Renal pelvis (tissue), 1 donor: ENCODE measurements at regions not wholly inside any gene's neighbourhood (a gene's known extent, or its start where the extent isn't known, plus 50 kb on each side); places are given as distances from the start of the nearest gene placed in this dataset.
"Not testable (repeated sequence)": the region's sequence is repeated elsewhere in the genome, so short reads cannot be mapped to it uniquely, and the experiment has no call there.

Experiments
- DNase-seq: peaks from one replicate; pipeline ENCODE4 v3.0.0-alpha.2; 2013

GRCh38 chr5:111976705-111977435 lies 219.9 kb upstream of the NREP start:
- DNase-seq = no peak

- no peak for DNase-seq
Observed at GRCh38 chr5:111975133-111975532, 218.1 kb upstream of the NREP start.

DNA sequence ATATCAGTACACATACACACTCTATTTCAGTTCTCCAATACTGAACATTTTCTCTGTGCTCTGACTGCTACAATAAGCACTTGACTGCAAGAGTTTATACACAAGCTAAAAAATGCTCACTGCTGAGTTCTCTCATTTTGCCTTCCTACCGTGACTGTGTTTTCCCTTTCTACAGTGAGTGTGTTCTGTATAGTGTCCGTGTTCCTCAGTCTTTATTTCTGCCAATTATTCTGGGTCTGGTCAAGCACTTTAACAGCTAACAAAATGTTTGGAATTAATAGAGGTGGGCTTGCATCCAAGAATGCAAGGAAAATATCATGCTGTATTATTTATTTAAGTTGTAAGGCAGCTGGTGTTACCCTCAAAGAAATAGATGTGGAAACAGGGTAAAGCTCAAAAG lies 217.0 kb upstream of the NREP start:
- no peak for DNase-seq

- no peak for DNase-seq
Observed at GRCh38 chr5:111972548-111972947, 215.6 kb upstream of the NREP start.

DNA sequence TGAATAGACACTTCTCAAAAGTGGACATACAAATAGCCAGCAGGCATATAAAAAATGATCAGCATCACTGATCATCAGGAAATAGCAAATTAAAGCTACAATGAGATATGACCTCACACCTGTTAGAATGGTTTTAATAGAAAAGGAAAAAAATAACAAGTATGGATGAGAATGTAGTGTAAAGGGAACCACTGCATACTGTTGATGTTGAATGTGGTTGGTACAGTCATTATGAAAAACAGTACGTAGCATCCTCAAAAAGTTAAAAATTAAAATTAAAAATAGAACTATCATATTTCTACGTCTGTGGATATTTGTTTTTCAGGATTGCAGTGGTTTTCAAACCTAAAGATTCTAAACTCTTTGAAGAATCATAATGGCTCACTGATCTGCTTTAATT lies 215.1 kb upstream of the NREP start:
- DNase-seq = no peak

- DNase-seq = no peak
Observed at GRCh38 chr5:111968459-111968858, 211.5 kb upstream of the NREP start.

DNA sequence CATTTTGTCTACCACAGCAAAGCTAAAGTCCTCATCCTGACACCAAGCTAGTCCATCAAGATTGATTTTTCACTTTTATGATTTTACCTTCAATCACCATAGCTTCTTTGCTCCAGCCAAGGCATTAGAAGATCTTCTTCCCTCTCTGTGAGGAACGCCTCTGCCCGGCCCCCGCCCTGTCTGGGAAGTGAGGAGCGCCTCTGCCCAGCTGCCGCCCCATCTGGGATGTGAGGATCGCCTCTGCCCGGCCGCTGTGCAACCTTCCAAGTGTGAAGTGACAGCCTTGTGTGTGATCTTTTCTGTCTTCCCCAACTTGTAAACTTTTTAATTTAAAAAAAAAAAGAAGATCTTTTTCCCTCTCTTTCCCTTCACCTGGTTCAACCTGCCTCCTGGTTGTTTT lies 210.5 kb upstream of the NREP start:
- no peak for DNase-seq

GRCh38 chr5:111966290-111966689 lies 209.3 kb upstream of the NREP start:
- DNase-seq = no peak

GRCh38 chr5:111963555-111963954 lies 206.6 kb upstream of the NREP start:
- no peak for DNase-seq

DNA sequence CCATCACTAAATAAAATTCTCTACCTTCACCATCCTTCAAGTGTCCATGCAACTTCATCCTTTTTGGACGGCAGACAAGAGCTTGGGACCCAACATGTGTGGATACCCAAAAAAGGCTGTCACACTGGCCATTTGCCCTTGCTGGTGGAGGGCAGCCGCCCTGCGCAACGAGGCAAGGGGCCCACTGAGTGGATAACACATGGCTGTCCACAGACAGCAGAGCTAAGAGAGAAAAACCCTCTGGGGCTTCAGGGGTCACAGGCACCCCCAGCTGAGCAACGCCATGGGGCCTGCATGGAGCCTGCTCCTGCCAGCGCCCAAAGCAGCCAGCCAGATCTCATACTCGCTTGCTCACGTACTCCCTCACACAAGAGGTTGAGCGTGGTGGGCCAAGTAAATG lies 205.9 kb upstream of the NREP start:
- no peak for DNase-seq

- no peak for DNase-seq
Observed at GRCh38 chr5:111961862-111962261, 204.9 kb upstream of the NREP start.

DNA sequence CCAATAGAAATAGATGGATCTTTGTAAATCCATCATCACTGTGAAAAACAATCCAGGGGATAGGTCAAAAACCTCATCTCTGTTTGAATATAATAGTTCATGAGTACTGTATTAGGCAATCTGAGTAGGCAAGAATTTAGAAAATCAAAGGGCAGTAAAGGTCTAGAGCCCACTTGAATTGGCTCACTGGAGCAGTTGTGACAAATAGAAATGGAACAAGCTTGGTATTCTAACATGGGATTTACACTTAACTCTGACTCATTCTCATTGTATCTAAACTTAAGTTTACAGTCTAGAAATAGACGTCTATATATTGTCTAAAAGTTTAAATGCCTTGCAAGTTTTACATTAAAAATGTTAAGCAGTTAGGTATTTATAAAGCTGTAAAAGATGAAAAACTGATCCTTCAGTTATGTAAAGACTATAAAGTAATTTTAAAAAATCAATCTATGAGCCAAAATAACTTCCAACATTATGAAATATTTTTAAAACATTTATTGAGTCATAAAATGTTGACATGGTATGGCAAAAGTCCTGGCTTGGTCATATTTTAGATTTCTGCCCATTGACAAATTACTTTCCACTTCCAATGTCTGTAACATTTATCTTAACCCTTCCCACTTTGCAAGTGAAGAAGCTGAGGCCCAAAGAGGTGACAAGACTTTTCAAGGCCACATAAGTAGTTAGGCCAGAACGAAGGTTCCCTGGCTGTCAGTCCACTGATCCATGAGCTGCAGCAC lies 203.7 kb upstream of the NREP start:
- DNase-seq = no peak

- DNase-seq = no peak
Observed at GRCh38 chr5:111958851-111959250, 201.9 kb upstream of the NREP start.

DNA sequence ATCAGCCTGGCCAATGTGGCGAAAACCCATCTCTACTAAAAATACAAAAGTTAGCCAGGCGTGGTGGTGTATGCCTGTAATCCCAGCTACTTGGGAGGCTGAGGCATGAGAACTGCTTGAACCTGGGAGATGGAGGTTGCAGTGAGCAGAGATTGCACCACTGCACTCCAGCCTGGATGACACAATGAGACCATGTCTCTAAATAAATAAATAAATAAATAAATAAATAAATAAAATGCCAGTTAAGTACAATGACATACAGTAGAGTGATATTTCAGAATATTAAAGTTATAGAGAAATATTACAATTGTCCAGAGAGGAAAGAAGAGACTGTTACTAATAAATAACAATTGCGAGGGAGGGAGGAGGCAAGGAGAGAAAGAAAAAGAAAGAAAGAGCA lies 199.8 kb upstream of the NREP start:
- DNase-seq = not testable (repeated sequence)

DNA sequence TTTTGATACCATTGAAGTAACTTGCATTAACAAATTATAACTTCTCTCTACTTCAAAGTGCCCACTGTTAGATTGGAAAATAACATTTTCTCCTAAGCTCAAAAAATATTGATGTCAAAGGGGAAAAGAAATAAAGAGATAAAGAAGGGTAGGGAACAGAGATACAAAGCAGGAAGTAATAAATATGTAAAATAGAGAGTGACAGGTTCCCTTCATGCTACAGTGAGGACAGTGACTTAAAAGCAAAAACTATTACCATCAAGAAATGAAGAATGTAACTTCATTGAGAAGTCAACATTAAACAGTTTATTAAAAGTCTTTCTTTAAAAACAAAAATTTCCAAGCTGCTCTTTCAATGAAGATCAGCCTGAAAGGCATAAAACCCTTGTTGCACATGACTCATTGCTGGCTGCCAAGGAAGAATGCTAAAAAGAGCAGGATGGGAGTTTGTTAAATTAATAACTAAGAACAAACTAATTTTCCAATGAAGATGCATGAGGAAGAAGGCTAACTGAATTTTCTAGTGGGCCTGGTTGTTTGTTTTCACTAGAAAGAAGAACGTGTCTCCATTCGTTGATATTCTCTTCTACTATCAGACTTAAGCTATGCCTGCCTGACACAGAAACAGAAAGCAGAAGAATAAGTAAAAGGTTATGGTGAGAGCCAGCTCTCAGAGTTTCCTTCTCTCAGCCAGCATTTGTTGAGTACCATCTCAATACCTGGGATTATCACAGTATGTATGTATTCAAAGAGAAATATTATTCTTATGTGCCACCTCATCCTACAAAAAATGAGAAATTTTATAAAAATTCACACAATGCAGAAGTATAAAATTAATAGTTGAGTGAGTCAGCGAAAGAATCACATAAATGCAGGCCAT lies 197.8 kb upstream of the NREP start:
- no peak for DNase-seq

DNA sequence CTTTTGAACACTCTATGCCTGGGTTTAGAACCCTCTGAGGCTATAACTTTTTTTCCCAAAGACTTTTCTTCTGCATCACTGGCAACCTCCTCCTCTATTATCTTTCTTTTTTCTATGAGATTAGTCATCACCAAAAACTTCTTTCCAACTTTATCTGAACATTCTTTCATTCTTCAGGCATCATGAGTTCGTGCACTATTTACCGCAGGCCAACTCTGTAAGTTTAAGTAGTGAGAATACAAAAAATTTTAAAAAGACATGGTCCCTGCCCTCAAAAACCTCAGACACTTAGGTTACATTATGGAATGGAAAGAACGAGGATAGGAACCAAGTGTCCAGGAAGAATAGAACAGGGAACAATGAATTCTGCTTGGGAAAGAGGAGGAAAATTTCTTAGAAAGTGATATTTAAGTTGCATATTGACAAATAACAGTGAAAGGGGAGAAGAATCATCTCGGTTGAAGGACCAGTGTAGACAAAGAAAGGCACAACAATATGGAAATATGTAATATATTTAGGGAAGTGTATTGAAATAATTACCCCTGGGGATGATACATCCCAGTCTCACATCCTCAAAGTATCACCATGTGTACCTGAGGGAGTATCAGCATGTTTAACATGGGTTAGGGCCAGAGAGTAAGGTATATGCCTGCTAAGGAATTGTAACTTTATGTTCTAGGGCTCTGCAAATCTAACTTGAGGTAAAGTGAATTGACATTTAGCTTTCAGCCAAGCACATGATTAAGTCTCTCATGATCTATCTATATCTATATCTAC lies 196.5 kb upstream of the NREP start:
- DNase-seq = no peak

GRCh38 chr5:111952555-111952954 lies 195.6 kb upstream of the NREP start:
- DNase-seq = no peak

DNA sequence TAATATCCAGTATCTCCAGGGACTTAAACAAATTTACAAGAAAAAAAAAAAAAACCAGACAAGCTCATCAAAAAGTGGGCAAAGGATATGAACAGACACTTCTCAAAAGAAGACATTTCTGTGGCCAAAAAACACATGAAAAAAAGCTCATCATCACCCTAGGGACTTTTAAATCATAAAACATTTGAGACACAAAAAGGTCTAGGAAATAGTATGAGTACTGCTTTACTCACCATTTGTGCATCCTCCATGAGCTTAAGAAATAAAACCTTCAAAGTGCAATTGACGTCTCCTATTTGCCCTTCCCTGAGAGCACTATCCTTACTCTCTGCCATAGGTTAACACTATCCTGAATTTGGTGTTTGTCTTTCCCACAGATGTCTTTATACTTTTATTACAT lies 193.7 kb upstream of the NREP start:
- DNase-seq = no peak

- DNase-seq = no peak
Observed at GRCh38 chr5:111948092-111948841, 191.3 kb upstream of the NREP start.

GRCh38 chr5:111946556-111946955 lies 189.6 kb upstream of the NREP start:
- DNase-seq = no peak

DNA sequence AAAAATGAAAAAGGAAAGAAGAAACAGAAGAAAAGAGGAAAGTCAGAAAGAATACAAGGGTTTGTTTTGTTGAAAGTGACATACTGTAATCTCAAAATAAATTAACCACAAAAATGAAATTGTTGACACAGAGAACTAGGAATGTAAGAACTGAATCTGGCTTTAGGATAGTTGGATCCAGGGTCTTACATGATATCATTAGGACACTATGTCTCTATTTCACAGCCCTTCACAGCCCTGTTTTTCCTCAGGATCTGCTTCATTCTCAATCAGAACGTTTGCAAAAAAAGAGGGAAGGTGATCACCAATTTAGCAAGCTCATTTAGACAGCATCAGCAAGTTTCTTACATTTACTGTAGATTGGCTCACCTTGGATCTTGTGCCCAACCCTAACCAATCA lies 188.5 kb upstream of the NREP start:
- DNase-seq = no peak
